K562 (cell line): ENCODE measurements at regions not wholly inside any gene's neighbourhood (a gene's known extent, or its start where the extent isn't known, plus 50 kb on each side); places are given as distances from the start of the nearest gene placed in this dataset.

Experiments used
- ATAC-seq: fragments of 200-7000 bp; cut with Tn5 transposase; 3 replicates; pipeline ENCODE4 v1.9.1; 2020; ENCODE audit warnings: moderate library complexity
- BruUV-seq: library from RNA; stranded (reverse); fragments of 400-500 nt; replicated peaks from 2 replicates; lab custom pipeline; 2021; lab: Mats Ljungman, UMichigan
- CTCF ChIA-PET: fragments of 300-600 bp; formaldehyde crosslinking; extraction: SDS; loops from one replicate; lab custom pipeline; 2021; ENCODE audit warnings: low intra/inter-chr PET ratio; lab: Yijun Ruan, JAX
- POLR2A ChIA-PET: fragments of 300-600, 350-650 bp; sonication (Branson Sonifier 250); formaldehyde crosslinking; extraction: SDS; loops from one replicate; lab custom pipeline; 2021; ENCODE audit warnings: antibody characterized with exemption, inconsistent platforms; lab: Yijun Ruan, JAX
- DNase-seq, 4 experiments: peaks; one replicate each; pipeline versions ENCODE4 v3.0.0 to v3.0.0-alpha.2; 2011 to 2018; ENCODE audit warnings: low spot score in 3 of 4, mixed read lengths in 3 of 4; ENCODE audit errors: extremely low read depth in 1 of 4
- FAIRE-seq: peaks from 2 replicates; lab custom pipeline; 2011; peaks lifted over from hg19 to GRCh38; lab: Jason Lieb, UNC
- H2AFZ ChIP-seq: 2 replicates; pipeline ENCODE4 v1.6.0; 2011; ENCODE audit warnings: low read depth, low read length, control low read depth, inconsistent platforms
- H3K27ac ChIP-seq: fragments of 200-600 bp; 3 replicates; pipeline ENCODE4 v1.8.0; 2011; ENCODE audit warnings: low read depth, mild to moderate bottlenecking, control low read depth, inconsistent platforms, low read length, moderate library complexity, mixed read lengths; ENCODE audit errors: extremely low read depth
- H3K27me3 ChIP-seq, 2 experiments: fragments of 300-600 bp in 1 of 2; 2 replicates in 1 of 2; 3 replicates in 1 of 2; pipeline versions ENCODE4 v1.6.0 to v1.8.0; 2011; ENCODE audit warnings: inconsistent platforms in 2 of 2, low read length in 2 of 2, mild to moderate bottlenecking in 1 of 2, mixed read lengths in 1 of 2, moderate library complexity in 1 of 2; ENCODE audit not compliant: control insufficient read depth in 2 of 2, insufficient read depth in 2 of 2
- H3K36me3 ChIP-seq: fragments of 300-600 bp; 3 replicates; pipeline ENCODE4 v1.8.0; 2011; ENCODE audit warnings: mild to moderate bottlenecking, low read length, inconsistent platforms; ENCODE audit not compliant: control insufficient read depth, insufficient read depth
- H3K4me1 ChIP-seq, 2 experiments: fragments of 200-600 bp in 1 of 2; replicated peaks in 1 of 2; 2 replicates in 1 of 2; 3 replicates in 1 of 2; pipeline versions ENCODE4 v1.5.1 to v1.8.0; 2011; ENCODE audit warnings: inconsistent platforms in 2 of 2, low read length in 2 of 2, mild to moderate bottlenecking in 1 of 2, mixed read lengths in 1 of 2, moderate library complexity in 1 of 2; ENCODE audit not compliant: control insufficient read depth in 2 of 2, insufficient read depth in 2 of 2
- H3K4me2 ChIP-seq: 2 replicates; pipeline ENCODE4 v1.6.1; 2011; ENCODE audit warnings: low read length, control low read depth, inconsistent platforms, mixed read lengths; ENCODE audit not compliant: insufficient read depth
- H3K4me3 ChIP-seq: fragments of 200-600 bp; sonication (generic), shearing (Covaris generic); 2 replicates; pipeline ENCODE4 v1.5.1; 2016; ENCODE audit warnings: control low read depth, inconsistent platforms
- H3K79me2 ChIP-seq: fragments of 200-600 bp; 3 replicates; pipeline ENCODE4 v1.8.0; 2011; ENCODE audit warnings: low read length, inconsistent platforms; ENCODE audit not compliant: control insufficient read depth, insufficient read depth
- H3K9ac ChIP-seq, 2 experiments: 2 replicates each; pipeline versions ENCODE4 v1.6.0 to v1.6.1; 2011; ENCODE audit warnings: low read depth in 2 of 2, low read length in 2 of 2, control low read depth in 1 of 2, inconsistent platforms in 1 of 2, mild to moderate bottlenecking in 1 of 2, mixed read lengths in 1 of 2; ENCODE audit not compliant: insufficient read depth in 1 of 2
- H3K9me1 ChIP-seq: one replicate; pipeline ENCODE4 v1.6.0; 2011; ENCODE audit warnings: inconsistent platforms, mild to moderate bottlenecking, low read length, moderate library complexity; ENCODE audit not compliant: control insufficient read depth, insufficient read depth
- H3K9me3 ChIP-seq: replicated peaks from 2 replicates; pipeline ENCODE4 v1.5.1; 2011; ENCODE audit warnings: low read depth, low read length, inconsistent platforms; ENCODE audit not compliant: control insufficient read depth, insufficient read depth
- H4K20me1 ChIP-seq: replicated peaks from 2 replicates; pipeline ENCODE4 v1.6.1; 2011; ENCODE audit warnings: low read length, inconsistent platforms, mixed read lengths; ENCODE audit not compliant: control insufficient read depth, insufficient read depth
- CBFB ChIP-seq: sonication (generic); formaldehyde crosslinking; IDR thresholded peaks from 2 replicates; pipeline ENCODE4 v1.4.0; 2020; ENCODE audit warnings: mild to moderate bottlenecking, missing genetic modification reagents
- CTBP1 ChIP-seq: fragments of 450-650 bp; IDR thresholded peaks from 2 replicates; pipeline ENCODE4 v1.6.1; 2016; ENCODE audit warnings: borderline replicate concordance
- E2F5 ChIP-seq: sonication (generic); formaldehyde crosslinking; IDR thresholded peaks from 2 replicates; pipeline ENCODE4 v1.8.0; 2022; ENCODE audit warnings: mild to moderate bottlenecking, missing genetic modification reagents
- ELF2 ChIP-seq: fragments of 250-450 bp; sonication (Bioruptor Pico); IDR thresholded peaks from 2 replicates; pipeline ENCODE4 v1.5.0; 2021; ENCODE audit warnings: mild to moderate bottlenecking
- ERF ChIP-seq: fragments of 450-650 bp; formaldehyde crosslinking; IDR thresholded peaks from 2 replicates; pipeline ENCODE4 v1.4.0; 2020; ENCODE audit warnings: mild to moderate bottlenecking, mixed read lengths
- ETV5 ChIP-seq: sonication (generic); formaldehyde crosslinking; IDR thresholded peaks from 2 replicates; pipeline ENCODE4 v1.4.0; 2020; ENCODE audit warnings: low read depth, mild to moderate bottlenecking, missing genetic modification reagents
- FOXK1 ChIP-seq: sonication (generic); formaldehyde crosslinking; IDR thresholded peaks from 2 replicates; pipeline ENCODE4 v1.8.0; 2022; ENCODE audit warnings: missing genetic modification reagents, mild to moderate bottlenecking, borderline replicate concordance
- FOXK2 ChIP-seq, 2 experiments: fragments of 450-650 bp; IDR thresholded peaks in 1 of 2; conservative IDR thresholded peaks in 1 of 2; 2 replicates each; pipeline ENCODE4 v1.6.1; 2016; ENCODE audit warnings: low read depth in 2 of 2, mild to moderate bottlenecking in 1 of 2
- NFYB ChIP-seq: IDR thresholded peaks from 2 replicates; pipeline ENCODE4 v1.6.1; 2011; ENCODE audit warnings: mild to moderate bottlenecking, moderate library complexity; ENCODE audit not compliant: insufficient read length; ENCODE audit errors: extremely low read depth
- POLR3G ChIP-seq: IDR thresholded peaks from 2 replicates; pipeline ENCODE4 v1.6.1; 2011; ENCODE audit not compliant: insufficient read length, insufficient replicate concordance; ENCODE audit errors: extremely low read depth
- SMAD4 ChIP-seq: fragments of 250-450 bp; sonication (Bioruptor Pico); conservative IDR thresholded peaks from 2 replicates; pipeline ENCODE4 v1.8.0; 2021; ENCODE audit warnings: inconsistent platforms, mild to moderate bottlenecking, moderate library complexity
- TARDBP ChIP-seq: fragments of 450-650 bp; IDR thresholded peaks from 2 replicates; pipeline ENCODE4 v1.6.1; 2016
- TEAD4 ChIP-seq, 2 experiments: sonication (generic) in 1 of 2; formaldehyde crosslinking in 1 of 2; IDR thresholded peaks; 2 replicates each; pipeline versions ENCODE4 v1.6.1 to v1.8.0; 2012 to 2022; ENCODE audit warnings: borderline replicate concordance in 1 of 2, inconsistent platforms in 1 of 2, low read length in 1 of 2, mild to moderate bottlenecking in 1 of 2, missing genetic modification reagents in 1 of 2
- ZNF140 ChIP-seq: fragments of 250-450 bp; sonication (Bioruptor Pico); IDR thresholded peaks from 2 replicates; pipeline ENCODE4 v1.8.0; 2021; ENCODE audit warnings: moderate library complexity, mild to moderate bottlenecking, inconsistent platforms
- ZNF444 ChIP-seq: fragments of 250-450 bp; sonication (Bioruptor Pico); IDR thresholded peaks from 2 replicates; pipeline ENCODE4 v1.4.0; 2020; ENCODE audit warnings: mild to moderate bottlenecking, moderate library complexity
- ZNF584 ChIP-seq: fragments of 200-800 bp; sonication (Bioruptor generic); IDR thresholded peaks from 2 replicates; pipeline ENCODE4 v1.6.1; 2016; ENCODE audit warnings: low read depth, mild to moderate bottlenecking, missing genetic modification characterization, missing compliant biosample characterization
- ZNF655 ChIP-seq: fragments of 250-450 bp; sonication (Bioruptor Pico); IDR thresholded peaks from 2 replicates; pipeline ENCODE4 v1.5.0; 2021
- WGBS: fragments of 100-300 bp; shearing (Covaris generic); methylation state at CpG from one replicate; pipeline ENCODE4 v1.1.6; 2016; ENCODE audit warnings: low coverage, mixed read lengths; ENCODE audit not compliant: insufficient coverage; ENCODE audit errors: missing lambda C conversion rate; 5-methylcytosine and 5-hydroxymethylcytosine counted together
- in situ Hi-C: fragments of 300-500 bp; cut with MboI; formaldehyde crosslinking; loops from 4 replicates; pipeline ENCODE4 v1.15.0; 2018; ENCODE audit warnings: inconsistent platforms, mixed read lengths
- intact Hi-C: fragments of 100-400 bp; cut with micrococcal nuclease; formaldehyde crosslinking; loops from 2 replicates; pipeline ENCODE4 v1.14.2; 2022

GRCh38 chr5:110094548-110094947 lies 404.8 kb downstream of the MAN2A1 start:
- no peak for FAIRE-seq

GRCh38 chr5:110096419-110096818 lies 406.7 kb downstream of the MAN2A1 start:
- POLR2A ChIA-PET, result no interaction called here
- in situ Hi-C loops, result no loop called here
- no peak for TF ChIP-seq ELF2 (CRISPR knock-in tag)
- no peak for TF ChIP-seq CTBP1
- TF ChIP-seq ZNF584 (CRISPR knock-in tag), result no peak
- no peak for TF ChIP-seq ETV5 (CRISPR knock-in tag)
- TF ChIP-seq ZNF140 (CRISPR knock-in tag), result no peak
- TF ChIP-seq FOXK1 (CRISPR knock-in tag), result no peak
- no peak for TF ChIP-seq ZNF655 (CRISPR knock-in tag)
- TF ChIP-seq POLR3G, result no peak
- TF ChIP-seq FOXK2 (conservative IDR thresholded peaks at IDR 0.05 in 1 of 2, IDR thresholded peaks at IDR 0.05 in 1 of 2; ENCODE audit: low read depth in 2 of 2), result no peak
- TF ChIP-seq NFYB, result no peak
- TF ChIP-seq ERF (CRISPR knock-in tag), result no peak
- TF ChIP-seq TARDBP, result no peak
- no peak for TF ChIP-seq TEAD4 (IDR thresholded peaks at IDR 0.05; ENCODE audit: low read length)
- no peak for TF ChIP-seq TEAD4 (CRISPR knock-in tag; IDR thresholded peaks at IDR 0.05; ENCODE audit: borderline replicate concordance)

More at GRCh38 chr5:110094548-110094947, 404.8 kb downstream of the MAN2A1 start:
- no peak for DNase-seq
- no peaks in the 10 kb centered on the region for H3K36me3 ChIP-seq
- H3K27me3 ChIP-seq, result no peaks in the 10 kb centered on the region
- H3K4me3 ChIP-seq, result no peak overlapping the region
- H3K79me2 ChIP-seq, result no peaks in the 10 kb centered on the region
- no peaks in the 10 kb centered on the region for H3K9me1 ChIP-seq
- H3K9ac ChIP-seq, result no peak overlapping the region
- in situ Hi-C loops (no loop called here), intact Hi-C loops (no loop called here)
- no peak for ATAC-seq
- no peaks in the 10 kb centered on the region for H3K4me1 ChIP-seq
- TF ChIP-seq E2F5 (CRISPR knock-in tag) (no peak), SMAD4 (no peak), CBFB (CRISPR knock-in tag) (no peak), ZNF444 (CRISPR knock-in tag) (no peak)
- TF ChIP-seq, all 486 proteins: peak for 0
- BruUV-seq, result no TSS peak
- Histone ChIP-seq H3K4me2 (no peak overlapping the region), H2AFZ (no peak overlapping the region), H3K27ac (no peak overlapping the region), H4K20me1 (no peaks in the 10 kb centered on the region), H3K9me3 (no peaks in the 10 kb centered on the region)
- ChIA-PET CTCF (no interaction called here), POLR2A (no interaction called here)

More at GRCh38 chr5:110096419-110096818, 406.7 kb downstream of the MAN2A1 start:
- no peak for ATAC-seq
- H3K27me3 ChIP-seq, result no peaks in the 10 kb centered on the region
- WGBS, result 0% methylated on average over 1 of the region's 1 CpG
- CTCF ChIA-PET, result no interaction called here
- no TSS peak for BruUV-seq
- H3K36me3 ChIP-seq, result no peaks in the 10 kb centered on the region
- H3K27ac ChIP-seq, result no peak overlapping the region
- no peaks in the 10 kb centered on the region for H3K4me1 ChIP-seq
- peak; percentile 15 for FAIRE-seq
- no peak overlapping the region for H3K9ac ChIP-seq
- H3K9me1 ChIP-seq, result no peaks in the 10 kb centered on the region
- no peaks in the 10 kb centered on the region for H4K20me1 ChIP-seq
- no peak overlapping the region for H2AFZ ChIP-seq
- no peaks in the 10 kb centered on the region for H3K9me3 ChIP-seq
- no peak overlapping the region for H3K4me2 ChIP-seq
- no peaks in the 10 kb centered on the region for H3K79me2 ChIP-seq
- DNase-seq, result no peak
- intact Hi-C loops, result no loop called here
- no peak overlapping the region for H3K4me3 ChIP-seq
